Effector CD8-positive, alpha-beta T cell (primary cell): ENCODE measurements at regions not wholly inside any gene's neighbourhood (a gene's known extent, or its start where the extent isn't known, plus 50 kb on each side); places are given as distances from the start of the nearest gene placed in this dataset.

ENCODE experiments used
- DNase-seq: peaks from one replicate; lab custom pipeline; 2025; lab: John Stamatoyannopoulos, UW

- no peak for DNase-seq
These were observed 969.1 kb upstream of the EEF2KMT start for GRCh38 chr16:6066652-6067051.

DNA sequence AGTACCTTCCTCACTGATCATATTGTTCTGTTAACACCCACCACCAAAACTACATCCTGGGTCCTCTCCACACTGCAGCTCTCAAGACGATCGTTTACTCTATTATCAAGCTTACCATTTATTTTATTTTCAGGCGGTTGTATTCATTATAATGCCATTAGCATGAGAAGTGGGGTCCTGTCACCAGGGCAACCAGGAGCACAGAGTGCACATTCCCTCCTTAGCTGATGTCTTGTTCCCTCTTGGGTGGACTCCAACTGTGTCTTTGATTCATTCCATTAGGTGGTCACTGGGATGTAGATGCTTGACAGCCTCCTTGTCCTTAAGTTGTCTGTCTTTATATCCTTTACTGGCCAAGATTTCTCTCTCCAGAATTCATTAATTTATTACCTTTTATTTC is 965.9 kb upstream of the EEF2KMT start:
- no peak for DNase-seq

DNA sequence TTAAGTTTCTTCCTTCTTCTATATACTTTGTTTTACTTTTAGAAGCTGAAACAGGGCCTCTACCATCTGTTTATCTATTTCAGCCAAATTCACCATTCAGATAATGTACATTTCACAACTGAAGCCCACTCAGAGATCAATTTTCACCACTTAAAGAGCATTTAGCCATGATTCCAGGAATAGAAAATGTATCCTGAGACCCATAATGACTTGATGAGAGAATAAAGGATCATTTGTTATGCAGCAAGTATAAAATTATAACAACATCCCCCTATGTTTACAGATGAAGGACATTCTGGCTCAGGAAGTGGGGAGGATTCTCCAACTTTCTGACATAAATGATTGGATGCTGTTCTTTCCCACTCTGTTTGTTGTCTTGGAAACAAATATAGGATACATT is 962.1 kb upstream of the EEF2KMT start:
- DNase-seq, result no peak

GRCh38 chr16:6057821-6058220 is 960.2 kb upstream of the EEF2KMT start:
- no peak for DNase-seq

GRCh38 chr16:6048017-6048416 is 950.4 kb upstream of the EEF2KMT start:
- no peak for DNase-seq

GRCh38 chr16:6047325-6047724 is 949.7 kb upstream of the EEF2KMT start:
- DNase-seq, result no peak

- DNase-seq, result no peak
These were observed 941.5 kb upstream of the EEF2KMT start for GRCh38 chr16:6038941-6039645.

DNA sequence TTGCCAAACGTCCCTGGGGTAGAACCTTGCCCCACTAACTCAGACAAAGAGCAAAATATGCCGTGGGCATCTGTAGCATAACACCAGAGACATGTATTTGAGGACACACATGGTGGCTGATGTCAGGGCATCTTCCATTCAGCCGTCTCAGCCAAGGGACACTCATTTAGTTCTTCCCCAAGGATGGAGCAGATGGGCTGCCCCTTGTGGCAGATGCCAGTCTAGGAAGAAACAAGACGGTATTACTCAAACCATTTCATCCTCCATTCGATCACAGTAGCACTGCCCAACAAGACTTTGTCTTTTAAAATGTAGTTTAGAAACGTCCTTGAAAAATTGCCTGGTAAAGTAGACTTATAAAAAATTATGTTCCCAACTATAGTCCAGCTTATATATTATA is 937.6 kb upstream of the EEF2KMT start:
- DNase-seq, result no peak

DNA sequence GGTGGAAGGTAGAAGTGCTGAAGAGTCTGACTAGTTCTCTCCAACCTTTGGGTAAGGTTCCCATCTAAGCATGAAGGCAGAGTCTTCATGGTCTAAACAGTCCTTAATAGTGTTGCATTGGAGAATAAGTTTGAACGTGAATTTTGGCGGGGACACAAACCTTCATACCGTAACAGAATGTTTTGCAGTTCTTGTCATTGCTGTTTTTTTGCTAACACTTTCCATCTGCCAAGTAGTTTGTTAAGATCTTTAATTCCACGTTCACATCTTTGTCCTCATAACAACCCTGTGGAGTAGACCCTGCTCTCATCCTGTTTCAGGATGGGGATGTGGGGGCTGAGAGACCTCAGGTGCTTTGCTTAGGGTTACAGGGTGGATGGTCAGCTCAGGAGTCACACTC is 936.9 kb upstream of the EEF2KMT start:
- DNase-seq, result no peak

DNA sequence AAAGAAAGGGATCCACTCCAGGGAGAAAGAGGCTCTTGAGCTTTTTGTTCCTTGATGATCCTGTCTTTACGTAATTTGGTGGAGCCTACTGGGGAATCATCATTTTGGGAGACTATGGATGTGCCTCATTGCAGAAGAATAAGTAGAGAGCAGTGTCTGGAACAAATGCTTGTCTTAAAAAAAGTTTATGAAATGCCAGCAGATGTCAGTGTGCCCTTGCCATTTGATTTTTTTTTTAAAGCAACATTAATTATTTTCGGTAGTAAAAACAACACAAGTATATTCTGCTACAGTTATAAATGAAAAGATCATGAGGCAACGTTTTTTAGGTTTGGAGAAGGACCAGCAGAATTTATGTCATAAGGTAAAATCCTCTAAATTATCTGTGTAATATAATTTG is 934.8 kb upstream of the EEF2KMT start:
- no peak for DNase-seq

- no peak for DNase-seq
These were observed 934.0 kb upstream of the EEF2KMT start for GRCh38 chr16:6031567-6031966.

GRCh38 chr16:6031102-6031501 is 933.5 kb upstream of the EEF2KMT start:
- DNase-seq, result no peak

GRCh38 chr16:6027733-6028132 is 930.1 kb upstream of the EEF2KMT start:
- DNase-seq, result no peak

GRCh38 chr16:6023449-6023848 is 925.9 kb upstream of the EEF2KMT start:
- DNase-seq, result no peak

DNA sequence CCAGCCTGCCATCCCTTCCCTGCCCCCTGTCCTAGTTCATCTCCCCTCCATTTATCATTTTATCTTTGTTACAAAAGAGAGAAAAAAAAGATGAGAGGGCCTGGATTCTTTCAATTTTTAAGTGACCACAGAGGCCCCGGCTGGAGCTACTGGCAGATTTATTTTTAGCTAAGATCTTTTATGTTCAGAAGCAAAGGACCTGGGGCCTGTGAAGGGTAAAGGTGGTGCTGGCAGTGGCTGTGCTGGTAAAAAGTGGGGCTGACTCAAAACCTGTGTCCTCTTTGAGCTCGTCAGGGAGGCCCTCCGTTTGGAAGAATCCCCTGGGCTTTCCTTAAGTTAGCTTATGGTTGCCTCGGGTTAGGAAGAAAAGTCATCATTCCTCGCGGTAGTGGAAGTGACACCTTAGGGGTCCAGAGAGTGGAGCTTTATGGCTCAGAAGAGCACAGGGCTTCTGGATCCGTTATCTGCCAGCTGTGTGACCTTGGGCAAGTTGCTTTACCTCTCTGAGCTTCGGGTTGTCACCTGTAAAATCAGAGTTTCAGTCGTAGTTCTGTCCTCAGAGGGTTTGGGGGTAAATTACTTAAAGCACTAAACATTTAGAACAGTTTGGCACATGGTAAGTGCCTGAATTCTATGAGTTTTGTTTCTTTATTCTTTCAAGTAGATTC is 923.8 kb upstream of the EEF2KMT start:
- no peak for DNase-seq

- no peak for DNase-seq
These were observed 922.8 kb upstream of the EEF2KMT start for GRCh38 chr16:6020162-6020985.

GRCh38 chr16:6019490-6019991 is 921.9 kb upstream of the EEF2KMT start:
- no peak for DNase-seq

DNA sequence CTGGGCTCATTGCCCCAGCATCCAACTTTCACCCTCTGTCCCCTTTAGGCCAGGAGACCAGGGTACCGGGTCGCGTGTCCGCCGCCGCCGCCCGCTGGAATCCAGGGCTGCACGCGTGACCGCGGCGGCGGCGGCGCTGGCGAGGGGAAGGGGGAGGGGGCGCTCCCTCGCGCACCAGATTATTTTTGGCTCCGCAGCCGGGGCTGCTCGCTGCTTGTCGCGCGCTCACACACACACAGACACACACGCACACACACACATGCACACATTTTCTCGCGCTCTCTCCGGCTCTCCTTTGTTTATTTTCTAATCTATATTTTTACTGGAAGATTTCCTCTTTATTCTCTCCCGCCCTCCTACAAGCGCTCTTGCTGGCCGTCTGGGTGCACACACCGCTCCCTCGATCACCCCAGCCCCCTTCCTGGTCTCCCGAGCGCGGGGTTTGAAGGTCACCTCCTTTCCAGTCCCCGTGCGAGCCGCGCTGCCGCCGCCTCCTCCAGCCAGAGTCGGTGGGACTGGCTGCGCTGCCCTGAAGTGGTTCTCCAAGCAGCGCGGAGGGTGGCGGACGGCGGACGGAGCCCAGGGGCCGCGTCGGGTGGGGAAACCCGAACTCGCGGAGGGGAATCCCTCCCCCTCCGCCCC is 921.4 kb upstream of the EEF2KMT start:
- no peak for DNase-seq

DNA sequence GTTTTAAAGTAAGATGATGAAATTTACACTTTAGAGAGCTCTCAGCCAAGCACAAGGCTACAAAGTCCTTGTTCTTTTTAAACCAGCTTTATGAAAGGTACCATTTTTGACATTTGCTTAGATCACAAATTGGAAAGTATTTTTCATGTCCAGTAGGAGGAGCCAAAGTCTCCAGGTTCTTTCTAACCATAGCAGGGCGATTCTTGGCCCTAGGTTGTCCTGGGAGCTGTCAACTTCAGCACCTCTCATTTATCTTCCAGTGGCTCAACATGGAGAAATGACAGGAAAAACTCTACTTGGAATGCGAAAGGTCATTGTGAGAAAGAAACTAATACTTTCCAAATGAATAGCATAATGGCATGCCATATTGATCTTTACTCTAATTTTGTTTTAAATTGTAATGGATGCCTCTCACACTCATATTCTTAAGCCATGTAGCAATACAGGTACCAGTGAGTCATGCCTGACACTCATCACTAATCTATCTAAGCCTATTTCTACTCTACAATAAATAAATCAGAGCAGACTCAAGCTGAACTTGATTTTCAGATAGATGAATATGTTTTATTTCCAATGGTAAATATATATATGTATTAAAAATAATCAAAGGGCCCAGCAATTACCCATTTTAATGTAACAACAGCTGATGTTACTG is 919.1 kb upstream of the EEF2KMT start:
- DNase-seq, result no peak

DNA sequence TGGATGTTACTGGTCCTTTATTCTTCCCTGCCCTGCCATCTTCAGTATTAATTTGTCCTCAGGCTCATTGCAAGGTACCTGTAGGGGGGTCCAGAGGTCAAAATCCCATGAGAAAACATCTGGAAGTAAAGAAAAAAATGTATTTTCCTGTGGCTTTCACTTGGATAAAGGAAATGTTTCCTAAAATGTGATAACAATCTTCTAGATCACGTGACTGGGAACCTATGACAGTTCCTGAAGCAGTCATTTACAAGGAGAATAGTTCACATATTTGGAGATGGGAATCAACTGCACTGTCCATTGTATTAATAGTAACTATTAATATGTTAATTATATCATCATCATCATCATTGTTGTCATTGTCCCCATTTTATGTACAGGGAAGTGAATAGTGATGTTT is 915.1 kb upstream of the EEF2KMT start:
- DNase-seq, result no peak

DNA sequence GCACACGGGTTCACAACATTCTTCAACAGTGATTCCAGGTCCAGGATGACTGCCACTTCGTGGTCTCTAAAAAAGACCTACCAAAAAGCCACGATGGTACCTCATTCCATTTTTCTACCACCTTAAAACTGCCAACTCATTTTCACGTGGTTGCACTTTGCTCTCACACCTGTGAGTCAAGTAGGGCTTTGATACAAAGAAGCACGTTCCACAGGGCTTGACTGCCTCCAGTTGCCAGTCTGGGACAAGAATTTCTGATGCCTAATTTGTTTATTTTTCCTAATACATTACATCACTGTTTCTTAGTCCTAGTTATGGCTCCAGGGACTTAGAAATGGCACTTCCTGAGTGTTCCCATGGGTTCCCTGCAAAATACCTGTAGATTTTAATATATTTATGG is 911.6 kb upstream of the EEF2KMT start:
- no peak for DNase-seq

GRCh38 chr16:6008670-6009069 is 911.1 kb upstream of the EEF2KMT start:
- no peak for DNase-seq
